Neuronal stem cell (in vitro differentiated cells): ENCODE measurements at regions not wholly inside any gene's neighbourhood (a gene's known extent, or its start where the extent isn't known, plus 50 kb on each side); places are given as distances from the start of the nearest gene placed in this dataset.

Experiments used
- DNase-seq: peaks from one replicate; pipeline ENCODE4 v3.0.0-alpha.2; 2013; ENCODE audit warnings: low spot score
- H2AFZ ChIP-seq: one replicate; pipeline ENCODE4 v1.6.1; 2013; ENCODE audit warnings: mild to moderate bottlenecking, low read length, inconsistent platforms
- H2AK5ac ChIP-seq: 2 replicates; pipeline ENCODE4 v1.6.1; 2013; ENCODE audit warnings: low read depth, mild to moderate bottlenecking, inconsistent platforms, low read length, moderate library complexity, mixed read lengths
- H2BK120ac ChIP-seq: 2 replicates; pipeline ENCODE4 v1.6.1; 2013; ENCODE audit warnings: low read depth, mild to moderate bottlenecking, inconsistent platforms, low read length, moderate library complexity, mixed read lengths
- H2BK12ac ChIP-seq: one replicate; pipeline ENCODE4 v1.6.1; 2013; ENCODE audit warnings: low read length, inconsistent platforms
- H2BK15ac ChIP-seq: 2 replicates; pipeline ENCODE4 v1.6.1; 2013; ENCODE audit warnings: mild to moderate bottlenecking, low read length, inconsistent platforms, mixed read lengths
- H2BK5ac ChIP-seq: one replicate; pipeline ENCODE4 v1.6.1; 2013; ENCODE audit warnings: inconsistent platforms, mild to moderate bottlenecking, low read length, moderate library complexity
- H3K14ac ChIP-seq: one replicate; pipeline ENCODE4 v1.6.1; 2013; ENCODE audit warnings: low read length, inconsistent platforms
- H3K18ac ChIP-seq: 2 replicates; pipeline ENCODE4 v1.6.1; 2013; ENCODE audit warnings: low read length, inconsistent platforms
- H3K23ac ChIP-seq: 2 replicates; pipeline ENCODE4 v1.6.1; 2013; ENCODE audit warnings: low read depth, mild to moderate bottlenecking, mixed read lengths, low read length, inconsistent platforms; ENCODE audit not compliant: poor library complexity
- H3K27ac ChIP-seq: replicated peaks from 3 replicates; pipeline ENCODE4 v1.5.1; 2013; ENCODE audit warnings: low read length, inconsistent platforms
- H3K27me3 ChIP-seq, 3 experiments: 2 replicates each; pipeline ENCODE4 v1.6.1; 2013; ENCODE audit warnings: low read length in 3 of 3, mild to moderate bottlenecking in 2 of 3, inconsistent platforms in 1 of 3, low read depth in 1 of 3, mixed read lengths in 1 of 3, moderate library complexity in 1 of 3; ENCODE audit not compliant: control insufficient read depth in 3 of 3, insufficient read depth in 3 of 3
- H3K36me3 ChIP-seq, 2 donors: replicated peaks in 1 of 2; 2 replicates each; pipeline ENCODE4 v1.6.1; 2013; ENCODE audit warnings: low read length in 2 of 2; ENCODE audit not compliant: control insufficient read depth in 2 of 2, insufficient read depth in 2 of 2
- H3K4ac ChIP-seq: 2 replicates; pipeline ENCODE4 v1.6.1; 2013; ENCODE audit warnings: inconsistent platforms, mild to moderate bottlenecking, low read length, moderate library complexity
- H3K4me1 ChIP-seq, 2 donors: 1 replicate in 1 of 2; 2 replicates in 1 of 2; pipeline ENCODE4 v1.6.1; 2013; ENCODE audit warnings: low read length in 2 of 2, low read depth in 1 of 2; ENCODE audit not compliant: control insufficient read depth in 2 of 2, insufficient read depth in 1 of 2
- H3K4me2 ChIP-seq: one replicate; pipeline ENCODE4 v1.6.1; 2013; ENCODE audit warnings: mild to moderate bottlenecking, low read length, inconsistent platforms; ENCODE audit not compliant: insufficient read depth, poor library complexity, severe bottlenecking
- H3K4me3 ChIP-seq, 2 donors: 2 replicates each; pipeline ENCODE4 v1.5.1; 2013; ENCODE audit warnings: low read length in 2 of 2, mild to moderate bottlenecking in 2 of 2, inconsistent platforms in 1 of 2, moderate library complexity in 1 of 2
- H3K79me1 ChIP-seq: one replicate; pipeline ENCODE4 v1.6.1; 2013; ENCODE audit warnings: low read depth, mild to moderate bottlenecking, inconsistent platforms, low read length, moderate library complexity
- H3K9ac ChIP-seq: one replicate; pipeline ENCODE4 v1.6.1; 2013; ENCODE audit warnings: mild to moderate bottlenecking, low read depth, low read length, inconsistent platforms; ENCODE audit not compliant: poor library complexity
- H3K9me3 ChIP-seq, 2 donors: replicated peaks in 1 of 2; 2 replicates each; pipeline versions ENCODE3 to v1.6.1; 2013; ENCODE audit warnings: low read length in 2 of 2, mild to moderate bottlenecking in 2 of 2, inconsistent platforms in 1 of 2, low read depth in 1 of 2, mixed read lengths in 1 of 2, moderate library complexity in 1 of 2; ENCODE audit not compliant: control insufficient read depth in 2 of 2, insufficient read depth in 1 of 2
- H4K8ac ChIP-seq: one replicate; pipeline ENCODE4 v1.6.1; 2013; ENCODE audit warnings: low read depth, mild to moderate bottlenecking, inconsistent platforms, low read length, moderate library complexity
- H4K91ac ChIP-seq: one replicate; pipeline ENCODE4 v1.6.1; 2013; ENCODE audit warnings: low read length, low read depth, mild to moderate bottlenecking, inconsistent platforms; ENCODE audit not compliant: poor library complexity
- WGBS, 2 donors: extraction: QIAGEN DNeasy Blood & Tissue Kit; methylation state at CpG; one replicate each; pipeline ENCODE4 v1.1.7; 2013; ENCODE audit warnings: missing lambda C conversion rate in 2 of 2, mixed read lengths in 1 of 2; ENCODE audit not compliant: insufficient read length in 2 of 2, insufficient replicate concordance in 1 of 2; ENCODE audit errors: extremely low coverage in 2 of 2; 5-methylcytosine and 5-hydroxymethylcytosine counted together

DNA sequence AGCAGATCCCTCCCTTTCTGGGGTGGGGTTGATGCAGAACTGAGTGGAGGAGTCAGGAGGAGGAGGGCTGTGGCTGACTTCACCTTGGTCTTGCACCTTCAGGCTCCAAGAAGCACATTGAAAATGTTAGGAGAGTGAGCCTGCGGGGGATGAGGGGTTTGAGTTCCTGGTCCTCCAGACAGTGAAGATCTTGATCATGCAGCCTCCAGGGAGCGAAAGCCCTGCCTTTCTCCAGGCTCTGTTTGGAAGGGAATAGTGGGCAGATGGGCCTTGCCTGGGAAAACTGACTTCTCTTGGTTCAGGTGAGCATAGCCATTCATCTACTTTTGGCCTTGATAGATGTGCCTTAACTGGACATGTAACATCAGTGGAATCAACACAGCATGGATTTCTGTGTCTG is 267.6 kb upstream of the B3GAT1 start:
- H3K4me3 ChIP-seq = no peak overlapping the region
- no CpG with 5 or more reads among the region's 2 CpGs for WGBS, 2 donors
- H3K4ac ChIP-seq = no peak overlapping the region
- H3K9me3 ChIP-seq = no peaks in the 10 kb centered on the region
- H4K8ac ChIP-seq = no peak overlapping the region
- H2BK120ac ChIP-seq = no peak overlapping the region
- H4K91ac ChIP-seq = no peak overlapping the region
- no peaks in the 10 kb centered on the region for H3K79me1 ChIP-seq
- H3K27me3 ChIP-seq = peaks cover 0 to 2% (median 0%) of the 10 kb centered on the region in 3 experiments
- no peaks in the 10 kb centered on the region for H3K4me1 ChIP-seq
- H2AK5ac ChIP-seq = no peak overlapping the region
- H3K27ac ChIP-seq = no peak overlapping the region
- no peak overlapping the region for H3K18ac ChIP-seq
- H2BK5ac ChIP-seq = no peak overlapping the region
- H2BK12ac ChIP-seq = no peak overlapping the region
- no peak overlapping the region for H2AFZ ChIP-seq
- no peak overlapping the region for H3K4me2 ChIP-seq
- DNase-seq = no peak
- no peak overlapping the region for H3K23ac ChIP-seq
- H3K9ac ChIP-seq = no peak overlapping the region
- no peak overlapping the region for H3K14ac ChIP-seq
- H2BK15ac ChIP-seq = no peak overlapping the region
- no peaks in the 10 kb centered on the region for H3K36me3 ChIP-seq

DNA sequence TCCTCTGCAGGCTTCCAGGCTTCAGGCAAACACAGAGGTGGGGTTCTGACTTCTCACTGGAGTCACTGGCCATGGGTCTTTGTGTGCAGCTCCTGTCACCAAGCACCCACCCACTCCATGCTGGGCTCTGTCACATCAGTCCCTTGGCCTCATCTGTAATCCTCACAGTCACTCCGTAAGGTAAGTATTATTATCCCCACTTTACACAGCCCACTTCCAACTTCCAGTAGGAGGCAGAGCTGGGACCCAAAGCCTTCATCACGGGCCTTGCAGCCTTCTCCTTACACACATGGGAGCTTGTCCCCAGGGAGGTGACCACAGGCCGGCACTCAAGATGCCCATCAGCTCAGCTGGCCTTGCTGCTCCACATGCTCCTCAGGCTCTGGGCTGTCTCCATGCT is 266.7 kb upstream of the B3GAT1 start:
- no peak overlapping the region for H3K18ac ChIP-seq
- H2BK5ac ChIP-seq = no peak overlapping the region
- H3K14ac ChIP-seq = no peak overlapping the region
- no peak overlapping the region for H4K8ac ChIP-seq
- H3K36me3 ChIP-seq = no peaks in the 10 kb centered on the region
- H3K4me2 ChIP-seq = no peak overlapping the region
- no peak overlapping the region for H4K91ac ChIP-seq
- H3K23ac ChIP-seq = no peak overlapping the region
- no peak overlapping the region for H2BK15ac ChIP-seq
- no peak overlapping the region for H3K9ac ChIP-seq
- no peaks in the 10 kb centered on the region for H3K79me1 ChIP-seq
- H3K4ac ChIP-seq = no peak overlapping the region
- DNase-seq = no peak
- no peaks in the 10 kb centered on the region for H3K9me3 ChIP-seq
- H2BK12ac ChIP-seq = no peak overlapping the region
- H3K4me3 ChIP-seq = no peak overlapping the region
- peaks cover 0 to 2% (median 0%) of the 10 kb centered on the region in 3 experiments for H3K27me3 ChIP-seq
- H2BK120ac ChIP-seq = no peak overlapping the region
- no peak overlapping the region for H2AFZ ChIP-seq
- H3K27ac ChIP-seq = no peak overlapping the region
- no CpG with 5 or more reads among the region's 3 CpGs for WGBS, 2 donors
- H3K4me1 ChIP-seq = no peaks in the 10 kb centered on the region
- no peak overlapping the region for H2AK5ac ChIP-seq

DNA sequence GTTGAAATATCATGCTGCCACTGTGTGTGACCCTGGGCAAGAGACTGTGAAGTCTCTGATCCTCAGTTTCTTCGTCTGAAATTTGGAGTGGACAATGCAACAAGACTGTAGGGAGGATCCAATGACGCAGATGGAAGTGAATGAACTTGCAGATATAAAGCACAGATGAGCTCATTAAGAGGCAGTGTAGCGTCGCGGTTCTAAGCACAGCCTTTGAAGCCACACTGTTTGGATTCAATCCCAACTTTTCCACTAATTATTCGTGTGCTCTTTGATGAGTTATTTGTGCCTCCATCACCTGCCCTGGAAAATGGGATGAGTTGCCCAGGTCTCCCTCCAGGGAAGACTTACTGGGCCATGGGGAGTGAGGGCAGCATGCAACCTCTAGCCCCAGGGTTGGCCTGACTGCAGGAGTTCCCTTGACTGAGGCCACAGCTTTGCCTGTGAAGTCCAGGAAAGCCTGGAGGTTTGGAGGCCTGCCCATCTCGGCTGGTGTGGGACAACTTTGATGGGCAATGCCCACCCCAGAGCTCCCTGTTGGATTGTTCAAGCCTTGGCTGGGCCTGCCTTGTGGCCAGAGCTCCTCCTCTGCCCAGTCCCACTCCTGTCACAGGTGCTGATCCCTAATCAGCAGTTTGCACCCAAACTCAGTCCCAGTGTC is 266.0 kb upstream of the B3GAT1 start:
- Histone ChIP-seq H2BK120ac (no peak overlapping the region), H3K27me3 (peaks cover 0 to 2% (median 0%) of the 10 kb centered on the region in 3 experiments), H2AK5ac (no peak overlapping the region), H3K9ac (no peak overlapping the region), H3K4ac (no peak overlapping the region), H3K4me1 (no peaks in the 10 kb centered on the region), H3K14ac (no peak overlapping the region), H3K4me3 (no peak overlapping the region), H3K79me1 (no peaks in the 10 kb centered on the region), H3K4me2 (no peak overlapping the region), H3K9me3 (no peaks in the 10 kb centered on the region), H3K23ac (no peak overlapping the region), H4K91ac (no peak overlapping the region), H2AFZ (no peak overlapping the region), H2BK12ac (no peak overlapping the region), H2BK15ac (no peak overlapping the region), H3K18ac (no peak overlapping the region), H2BK5ac (no peak overlapping the region), H3K36me3 (no peaks in the 10 kb centered on the region), H4K8ac (no peak overlapping the region), H3K27ac (no peak overlapping the region)
- no CpG with 5 or more reads among the region's 7 CpGs for WGBS, 2 donors
- no peak for DNase-seq

DNA sequence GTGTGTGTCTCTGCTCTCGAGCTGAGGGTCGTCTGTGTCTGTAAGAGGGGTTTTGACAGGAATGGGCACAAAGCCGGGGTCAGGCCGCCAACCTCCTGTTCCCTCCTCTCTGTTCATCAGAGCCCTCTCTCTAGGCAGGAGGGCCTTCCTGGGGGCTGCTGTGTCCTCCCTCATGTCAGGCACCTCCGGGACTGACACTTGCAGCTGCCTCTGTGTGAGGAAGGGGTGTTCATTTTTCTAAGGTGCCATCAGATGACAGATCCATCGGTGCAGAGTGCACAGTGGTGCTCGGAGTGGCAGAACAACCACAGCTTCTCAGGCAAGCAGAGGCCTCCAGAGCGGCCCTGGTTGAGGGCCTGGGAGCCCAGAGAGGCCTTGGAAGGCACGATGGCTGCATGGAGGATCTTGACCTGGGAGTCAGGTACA is 265.4 kb upstream of the B3GAT1 start:
- no CpG with 5 or more reads among the region's 9 CpGs for WGBS, 2 donors

More for the DNA sequence above, 265.4 kb upstream of the B3GAT1 start:
- Histone ChIP-seq H2AK5ac (no peak overlapping the region), H4K91ac (no peak overlapping the region), H2BK120ac (no peak overlapping the region), H3K27me3 (no peaks in the 10 kb centered on the region), H3K14ac (no peak overlapping the region), H3K18ac (no peak overlapping the region), H3K27ac (no peak overlapping the region), H2AFZ (no peak overlapping the region), H2BK15ac (no peak overlapping the region), H3K4me3 (no peak overlapping the region), H3K9me3 (no peaks in the 10 kb centered on the region), H4K8ac (no peak overlapping the region), H3K36me3 (no peaks in the 10 kb centered on the region), H3K23ac (no peak overlapping the region), H3K9ac (no peak overlapping the region), H2BK5ac (no peak overlapping the region), H3K4me2 (no peak overlapping the region), H3K79me1 (no peaks in the 10 kb centered on the region), H3K4ac (no peak overlapping the region), H2BK12ac (no peak overlapping the region), H3K4me1 (no peaks in the 10 kb centered on the region)
- DNase-seq = no peak
